ENCODE measurements at regions not wholly inside any gene's neighbourhood (a gene's known extent, or its start where the extent isn't known, plus 50 kb on each side); places are given as distances from the start of the nearest gene placed in this dataset.
"Not testable (repeated sequence)": the region's sequence is repeated elsewhere in the genome, so short reads cannot be mapped to it uniquely, and the experiment has no call there.

GRCh38 chr4:28827866-28828265 is 1892.3 kb upstream of the PCDH7 start:
- no peak for ATAC-seq
- Mint-ChIP-seq H3K9me3 (peaks cover 7% of the 10 kb centered on the region), H3K27ac (no peak overlapping the region), H3K36me3 (no peaks in the 10 kb centered on the region), H3K4me1 (no peaks in the 10 kb centered on the region), H3K4me3 (no peak overlapping the region)
- no peak for DNase-seq (ENCODE audit: low spot score in 2 of 2)

- Mint-ChIP-seq H3K36me3 (no peaks in the 10 kb centered on the region), H3K4me3 (no peak overlapping the region), H3K27ac (no peak overlapping the region), H3K4me1 (no peaks in the 10 kb centered on the region), H3K9me3 (peaks cover 5% of the 10 kb centered on the region)
- ATAC-seq (no peak), DNase-seq (ENCODE audit: low spot score in 2 of 2) (no peak)
Measured at GRCh38 chr4:28831867-28832266, 1888.3 kb upstream of the PCDH7 start.

- H3K36me3 Mint-ChIP-seq, result no peaks in the 10 kb centered on the region
- ATAC-seq, result no peak
- H3K9me3 Mint-ChIP-seq, result peaks cover 5% of the 10 kb centered on the region
- no peaks in the 10 kb centered on the region for H3K4me1 Mint-ChIP-seq
- H3K27ac Mint-ChIP-seq, result no peak overlapping the region
- H3K4me3 Mint-ChIP-seq, result no peak overlapping the region
- no peak for DNase-seq (ENCODE audit: low spot score in 2 of 2)
Measured at GRCh38 chr4:28832444-28832843, 1887.7 kb upstream of the PCDH7 start.

GRCh38 chr4:28834120-28834519 is 1886.0 kb upstream of the PCDH7 start:
- Mint-ChIP-seq H3K36me3 (no peaks in the 10 kb centered on the region), H3K4me3 (no peak overlapping the region), H3K9me3 (peaks cover 5% of the 10 kb centered on the region), H3K4me1 (no peaks in the 10 kb centered on the region), H3K27ac (no peak overlapping the region)
- ATAC-seq, result no peak
- no peak for DNase-seq (ENCODE audit: low spot score in 2 of 2)

GRCh38 chr4:28835501-28835900 is 1884.7 kb upstream of the PCDH7 start:
- Mint-ChIP-seq H3K4me1 (no peaks in the 10 kb centered on the region), H3K36me3 (no peaks in the 10 kb centered on the region)

GRCh38 chr4:28842271-28842670 is 1877.9 kb upstream of the PCDH7 start:
- H3K4me3 Mint-ChIP-seq, result no peak overlapping the region
- H3K9me3 Mint-ChIP-seq, result peaks cover 22% of the 10 kb centered on the region
- DNase-seq (ENCODE audit: low spot score in 2 of 2) (no peak), ATAC-seq (no peak)
- no peak overlapping the region for H3K27ac Mint-ChIP-seq
- H3K4me1 Mint-ChIP-seq, result no peaks in the 10 kb centered on the region
- no peaks in the 10 kb centered on the region for H3K36me3 Mint-ChIP-seq

More at GRCh38 chr4:28835501-28835900, 1884.7 kb upstream of the PCDH7 start:
- no peak for DNase-seq (ENCODE audit: low spot score in 2 of 2)
- no peak for ATAC-seq
- no peak overlapping the region for H3K4me3 Mint-ChIP-seq
- H3K9me3 Mint-ChIP-seq, result peaks cover 5% of the 10 kb centered on the region
- no peak overlapping the region for H3K27ac Mint-ChIP-seq

GRCh38 chr4:28845158-28845557 is 1875.0 kb upstream of the PCDH7 start:
- no peaks in the 10 kb centered on the region for H3K36me3 Mint-ChIP-seq
- H3K27ac Mint-ChIP-seq, result no peak overlapping the region
- H3K4me1 Mint-ChIP-seq, result no peaks in the 10 kb centered on the region
- DNase-seq (ENCODE audit: low spot score in 2 of 2) (no peak), ATAC-seq (no peak)
- H3K4me3 Mint-ChIP-seq, result no peak overlapping the region
- H3K9me3 Mint-ChIP-seq, result peaks cover 31% of the 10 kb centered on the region

GRCh38 chr4:28857028-28857427 is 1863.1 kb upstream of the PCDH7 start:
- not testable (repeated sequence) for H3K27ac Mint-ChIP-seq; ATAC-seq; DNase-seq (ENCODE audit: low spot score in 2 of 2); H3K4me1 Mint-ChIP-seq; H3K36me3 Mint-ChIP-seq; H3K4me3 Mint-ChIP-seq
- H3K9me3 Mint-ChIP-seq, result peaks cover 26% of the 10 kb centered on the region

- DNase-seq (ENCODE audit: low spot score in 2 of 2) (no peak), ATAC-seq (no peak)
- H3K36me3 Mint-ChIP-seq, result no peaks in the 10 kb centered on the region
- no peak overlapping the region for H3K4me3 Mint-ChIP-seq
- H3K9me3 Mint-ChIP-seq, result peaks cover 22% of the 10 kb centered on the region
- no peak overlapping the region for H3K27ac Mint-ChIP-seq
- no peaks in the 10 kb centered on the region for H3K4me1 Mint-ChIP-seq
Measured at GRCh38 chr4:28868841-28869240, 1851.3 kb upstream of the PCDH7 start.

- Mint-ChIP-seq H3K9me3 (peaks cover 8% of the 10 kb centered on the region), H3K4me3 (no peak overlapping the region), H3K4me1 (no peaks in the 10 kb centered on the region), H3K36me3 (no peaks in the 10 kb centered on the region), H3K27ac (no peak overlapping the region)
- no peak for DNase-seq (ENCODE audit: low spot score in 2 of 2)
- ATAC-seq, result no peak
Measured at GRCh38 chr4:28879178-28879577, 1841.0 kb upstream of the PCDH7 start.

GRCh38 chr4:28879900-28880299 is 1840.3 kb upstream of the PCDH7 start:
- Mint-ChIP-seq H3K36me3 (no peaks in the 10 kb centered on the region), H3K4me1 (no peaks in the 10 kb centered on the region), H3K4me3 (no peak overlapping the region), H3K27ac (no peak overlapping the region), H3K9me3 (peaks cover 13% of the 10 kb centered on the region)
- DNase-seq (ENCODE audit: low spot score in 2 of 2), result no peak
- ATAC-seq, result no peak

- Mint-ChIP-seq H3K36me3 (no peaks in the 10 kb centered on the region), H3K4me1 (no peaks in the 10 kb centered on the region), H3K27ac (no peak overlapping the region), H3K4me3 (no peak overlapping the region), H3K9me3 (peaks cover 9% of the 10 kb centered on the region)
- ATAC-seq (no peak), DNase-seq (ENCODE audit: low spot score in 2 of 2) (no peak)
Measured at GRCh38 chr4:28883211-28883610, 1837.0 kb upstream of the PCDH7 start.

- DNase-seq (ENCODE audit: low spot score in 2 of 2), result no peak
- no peak overlapping the region for H3K27ac Mint-ChIP-seq
Measured at GRCh38 chr4:28886934-28887333, 1833.2 kb upstream of the PCDH7 start.

GRCh38 chr4:28890949-28891775 is 1829.0 kb upstream of the PCDH7 start:
- no peaks in the 10 kb centered on the region for H3K36me3 Mint-ChIP-seq
- H3K9me3 Mint-ChIP-seq, result peaks cover 14% of the 10 kb centered on the region
- ATAC-seq, result no peak
- DNase-seq (ENCODE audit: low spot score in 2 of 2), result no peak
- no peak overlapping the region for H3K4me3 Mint-ChIP-seq
- no peak overlapping the region for H3K27ac Mint-ChIP-seq
- H3K4me1 Mint-ChIP-seq, result no peaks in the 10 kb centered on the region

More at GRCh38 chr4:28886934-28887333, 1833.2 kb upstream of the PCDH7 start:
- Mint-ChIP-seq H3K36me3 (no peaks in the 10 kb centered on the region), H3K9me3 (peaks cover 12% of the 10 kb centered on the region), H3K4me3 (no peak overlapping the region), H3K4me1 (no peaks in the 10 kb centered on the region)
- no peak for ATAC-seq

- ATAC-seq, result no peak
- DNase-seq (ENCODE audit: low spot score in 2 of 2), result no peak
- H3K4me1 Mint-ChIP-seq, result no peaks in the 10 kb centered on the region
- H3K27ac Mint-ChIP-seq, result no peak overlapping the region
- no peak overlapping the region for H3K4me3 Mint-ChIP-seq
- H3K36me3 Mint-ChIP-seq, result no peaks in the 10 kb centered on the region
- H3K9me3 Mint-ChIP-seq, result peaks cover 9% of the 10 kb centered on the region
Measured at GRCh38 chr4:28913466-28913865, 1806.7 kb upstream of the PCDH7 start.

- no peak overlapping the region for H3K4me3 Mint-ChIP-seq
- peaks cover 20% of the 10 kb centered on the region for H3K9me3 Mint-ChIP-seq
- DNase-seq (ENCODE audit: low spot score in 2 of 2) (no peak), ATAC-seq (no peak)
- H3K4me1 Mint-ChIP-seq, result no peaks in the 10 kb centered on the region
- H3K36me3 Mint-ChIP-seq, result no peaks in the 10 kb centered on the region
- no peak overlapping the region for H3K27ac Mint-ChIP-seq
Measured at GRCh38 chr4:28916585-28916984, 1803.6 kb upstream of the PCDH7 start.
